Ramos (cell line): ENCODE measurements at regions not wholly inside any gene's neighbourhood (a gene's known extent, or its start where the extent isn't known, plus 50 kb on each side); places are given as distances from the start of the nearest gene placed in this dataset.
"Not testable (repeated sequence)": the region's sequence is repeated elsewhere in the genome, so short reads cannot be mapped to it uniquely, and the experiment has no call there.

ENCODE experiments used
- in situ Hi-C: fragments of 300-500 bp; cut with MboI; formaldehyde crosslinking; loops from one replicate; pipeline ENCODE4 v1.14.3; 2022; ENCODE audit warnings: low sequenced_read_pairs; ENCODE audit not compliant: unreplicated experiment

- in situ Hi-C loops: no loop called here
Measured at GRCh38 chr11:24375931-24376330, 120.9 kb upstream of the LUZP2 start.

GRCh38 chr11:24383137-24383536, 113.7 kb upstream of the LUZP2 start:
- in situ Hi-C loops: no loop called here

- in situ Hi-C loops: no loop called here
Measured at GRCh38 chr11:24384240-24384639, 112.6 kb upstream of the LUZP2 start.

- in situ Hi-C loops: no loop called here
Measured at GRCh38 chr11:24386546-24387397, 110.1 kb upstream of the LUZP2 start.

GRCh38 chr11:24389575-24389974, 107.3 kb upstream of the LUZP2 start:
- in situ Hi-C loops: no loop called here

GRCh38 chr11:24390016-24390415, 106.8 kb upstream of the LUZP2 start:
- in situ Hi-C loops: no loop called here

GRCh38 chr11:24390762-24391161, 106.1 kb upstream of the LUZP2 start:
- in situ Hi-C loops: no loop called here

- in situ Hi-C loops: no loop called here
Measured at GRCh38 chr11:24391167-24391566, 105.7 kb upstream of the LUZP2 start.

GRCh38 chr11:24400059-24400665, 96.7 kb upstream of the LUZP2 start:
- in situ Hi-C loops: no loop called here

- in situ Hi-C loops: no loop called here
Measured at GRCh38 chr11:24406389-24406788, 90.5 kb upstream of the LUZP2 start.

- in situ Hi-C loops: no loop called here
Measured at GRCh38 chr11:24406980-24407379, 89.9 kb upstream of the LUZP2 start.

GRCh38 chr11:24407733-24408132, 89.1 kb upstream of the LUZP2 start:
- in situ Hi-C loops: no loop called here

- in situ Hi-C loops: no loop called here
Measured at GRCh38 chr11:24408202-24408601, 88.7 kb upstream of the LUZP2 start.

GRCh38 chr11:24411791-24412190, 85.1 kb upstream of the LUZP2 start:
- in situ Hi-C loops: no loop called here

- in situ Hi-C loops: no loop called here
Measured at GRCh38 chr11:24412722-24413121, 84.1 kb upstream of the LUZP2 start.

GRCh38 chr11:24413391-24413790, 83.5 kb upstream of the LUZP2 start:
- in situ Hi-C loops: no loop called here

- in situ Hi-C loops: not testable (repeated sequence)
Measured at GRCh38 chr11:24415955-24416636, 80.8 kb upstream of the LUZP2 start.

GRCh38 chr11:24421766-24422165, 75.1 kb upstream of the LUZP2 start:
- in situ Hi-C loops: no loop called here

GRCh38 chr11:24422376-24422775, 74.5 kb upstream of the LUZP2 start:
- in situ Hi-C loops: no loop called here

GRCh38 chr11:24437123-24437522, 59.7 kb upstream of the LUZP2 start:
- in situ Hi-C loops: no loop called here
